A549 (cell line): ENCODE measurements at regions not wholly inside any gene's neighbourhood (a gene's known extent, or its start where the extent isn't known, plus 50 kb on each side); places are given as distances from the start of the nearest gene placed in this dataset.

ENCODE experiments used
- ATAC-seq, 2 experiments: fragments of 200-7000 bp in 1 of 2; fragments of >200 bp in 1 of 2; cut with Nextera tagmentation in 1 of 2; cut with Tn5 transposase in 1 of 2; 3 replicates each; pipeline versions ENCODE4 v1.8.0 to v1.9.1; 2018 to 2020; ENCODE audit warnings: mild to moderate bottlenecking in 1 of 2, moderate library complexity in 1 of 2
- CTCF ChIA-PET: fragments of 300-600 bp; sonication (Branson Sonifier 250); formaldehyde crosslinking; extraction: SDS; loops from one replicate; lab custom pipeline; 2021; ENCODE audit warnings: antibody characterized with exemption, inconsistent platforms; lab: Yijun Ruan, JAX
- POLR2A ChIA-PET: fragments of 350-600 bp; formaldehyde crosslinking; extraction: SDS; loops from one replicate; lab custom pipeline; 2021; ENCODE audit warnings: antibody characterized with exemption, inconsistent platforms; lab: Yijun Ruan, JAX
- DNase-seq, 2 experiments: peaks; one replicate each; pipeline versions ENCODE4 v3.0.0 to v3.0.0-alpha.2; 2011 to 2016; ENCODE audit warnings: low read depth in 1 of 2, low spot score in 1 of 2
- FAIRE-seq: peaks from 2 replicates; lab custom pipeline; 2011; peaks lifted over from hg19 to GRCh38; lab: Jason Lieb, UNC
- H3K27ac ChIP-seq, 2 experiments: fragments of >200 bp; sonication (Bioruptor Twin); formaldehyde crosslinking; 3 replicates each; pipeline ENCODE4 v1.5.1; 2016 to 2017
- H3K4me1 ChIP-seq: fragments of >200 bp; sonication (Bioruptor Twin); formaldehyde crosslinking; 3 replicates; pipeline ENCODE4 v1.6.1; 2016
- H3K4me2 ChIP-seq: fragments of >200 bp; sonication (Bioruptor Twin); formaldehyde crosslinking; 3 replicates; pipeline ENCODE4 v1.6.1; 2016
- H3K4me3 ChIP-seq: fragments of >200 bp; sonication (Bioruptor Twin); formaldehyde crosslinking; 3 replicates; pipeline ENCODE4 v1.5.1; 2016
- H3K9me3 ChIP-seq: fragments of >200 bp; sonication (Bioruptor Twin); formaldehyde crosslinking; 3 replicates; pipeline ENCODE4 v1.6.1; 2016
- CBX8 ChIP-seq: fragments of 200-600 bp; sonication (generic); IDR thresholded peaks from 2 replicates; pipeline ENCODE4 v1.6.1; 2016
- CHD2 ChIP-seq: fragments of 150-350 bp; IDR thresholded peaks from 2 replicates; pipeline ENCODE4 v1.6.1; 2014; ENCODE audit warnings: low read length; ENCODE audit not compliant: partially characterized antibody
- ESRRA ChIP-seq: fragments of 150-350 bp; IDR thresholded peaks from 2 replicates; pipeline ENCODE4 v1.6.1; 2014; ENCODE audit warnings: mild to moderate bottlenecking, low read length, borderline replicate concordance
- FOSL2 ChIP-seq, 2 experiments: fragments of 450-650 bp in 1 of 2; fragments of >200 bp in 1 of 2; sonication (Bioruptor Twin) in 1 of 2; formaldehyde crosslinking; IDR thresholded peaks; 2 replicates each; pipeline versions ENCODE4 v1.5.0 to v1.6.1; 2016 to 2020; ENCODE audit warnings: mild to moderate bottlenecking in 1 of 2, moderate library complexity in 1 of 2
- HDAC2 ChIP-seq: fragments of 200-600 bp; sonication (generic); IDR thresholded peaks from 2 replicates; pipeline ENCODE4 v1.6.1; 2016
- HEYL ChIP-seq: fragments of 250-450 bp; sonication (Bioruptor Pico); IDR thresholded peaks from 2 replicates; pipeline ENCODE4 v1.8.0; 2021; ENCODE audit warnings: mild to moderate bottlenecking, moderate library complexity
- HOXA7 ChIP-seq: fragments of 250-450 bp; sonication (Bioruptor Pico); IDR thresholded peaks from 2 replicates; pipeline ENCODE4 v1.5.0; 2020; ENCODE audit warnings: mild to moderate bottlenecking, moderate library complexity
- JUN ChIP-seq, 2 experiments: fragments of >200 bp; sonication (Bioruptor Twin); formaldehyde crosslinking; IDR thresholded peaks; 2 replicates in 1 of 2; 3 replicates in 1 of 2; pipeline ENCODE4 v1.6.1; 2016 to 2017
- KDM5A ChIP-seq: fragments of 200-600 bp; sonication (generic); IDR thresholded peaks from 2 replicates; pipeline ENCODE4 v1.6.1; 2016; ENCODE audit warnings: antibody characterized with exemption, mild to moderate bottlenecking
- PHF8 ChIP-seq: fragments of 200-600 bp; sonication (generic); IDR thresholded peaks from 2 replicates; pipeline ENCODE4 v1.6.1; 2016; ENCODE audit warnings: low read depth, mild to moderate bottlenecking, antibody characterized with exemption, moderate library complexity, borderline replicate concordance
- RAD21 ChIP-seq, 2 experiments: fragments of >200 bp in 1 of 2; sonication (Bioruptor Twin) in 1 of 2; formaldehyde crosslinking in 1 of 2; IDR thresholded peaks in 1 of 2; conservative IDR thresholded peaks in 1 of 2; 2 replicates in 1 of 2; 3 replicates in 1 of 2; pipeline ENCODE4 v1.6.1; 2012 to 2018; ENCODE audit warnings: inconsistent platforms in 1 of 2
- RNF2 ChIP-seq: fragments of 200-600 bp; sonication (generic); IDR thresholded peaks from 2 replicates; pipeline ENCODE4 v1.6.1; 2016; ENCODE audit warnings: low read depth, mild to moderate bottlenecking, antibody characterized with exemption, moderate library complexity, borderline replicate concordance
- TFCP2L1 ChIP-seq: fragments of 250-450 bp; sonication (Bioruptor Pico); IDR thresholded peaks from 2 replicates; pipeline ENCODE4 v1.5.0; 2021; ENCODE audit warnings: mild to moderate bottlenecking
- TP53 ChIP-seq: fragments of 250-450 bp; sonication (Bioruptor Pico); IDR thresholded peaks from 2 replicates; pipeline ENCODE4 v1.5.0; 2021; ENCODE audit warnings: mild to moderate bottlenecking, moderate library complexity
- ZC3H11A ChIP-seq: fragments of 450-650 bp; IDR thresholded peaks from 2 replicates; pipeline ENCODE4 v1.6.1; 2014; ENCODE audit warnings: antibody characterized with exemption, mild to moderate bottlenecking
- ZNF302 ChIP-seq: fragments of 250-450 bp; sonication (Bioruptor Pico); IDR thresholded peaks from 2 replicates; pipeline ENCODE4 v1.9.0; 2021; ENCODE audit warnings: inconsistent platforms, mild to moderate bottlenecking, moderate library complexity
- WGBS: methylation state at CpG from one replicate; pipeline ENCODE4 v1.1.6; 2017; ENCODE audit errors: missing lambda C conversion rate; 5-methylcytosine and 5-hydroxymethylcytosine counted together
- TF ChIP-seq, protein P1 (sequence below): fragments of 150-350 bp; IDR thresholded peaks from 2 replicates; pipeline ENCODE4 v1.6.1; 2014; ENCODE audit warnings: low read depth, mild to moderate bottlenecking, low read length
- TF ChIP-seq, protein P2 (sequence below): IDR thresholded peaks from 2 replicates; pipeline ENCODE4 v1.6.1; 2012; ENCODE audit warnings: low read depth, borderline replicate concordance
- TF ChIP-seq, protein P3 (sequence below): fragments of 250-450 bp; sonication (Bioruptor Pico); IDR thresholded peaks from 2 replicates; pipeline ENCODE4 v1.5.0; 2020; ENCODE audit warnings: low read depth, mild to moderate bottlenecking, moderate library complexity

DNA sequence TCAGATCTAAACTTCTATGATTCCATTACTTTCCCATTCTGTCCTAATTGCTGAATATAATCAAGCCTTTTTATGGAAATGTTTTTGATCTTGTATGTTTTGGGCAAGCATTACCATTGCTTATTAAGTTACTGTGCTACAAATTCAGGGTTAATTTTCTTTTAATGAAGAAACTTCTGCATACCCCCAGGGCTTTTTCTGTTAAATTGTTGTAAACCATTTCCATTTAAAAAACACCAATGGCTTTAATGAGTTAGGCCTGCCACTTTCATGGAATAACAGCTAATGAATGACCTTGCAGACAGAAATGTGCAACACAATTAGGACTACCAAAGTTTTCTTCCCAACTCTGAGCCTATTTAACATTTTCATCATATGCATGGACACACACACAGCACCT is 150.0 kb downstream of the DIPK2A start:
- CTCF ChIA-PET: no interaction called here
- no peak overlapping the region for H3K4me3 ChIP-seq
- H3K4me2 ChIP-seq: no peak overlapping the region
- H3K4me1 ChIP-seq: no peaks in the 10 kb centered on the region
- H3K9me3 ChIP-seq: no peaks in the 10 kb centered on the region
- TF ChIP-seq PHF8 (no peak), RAD21 (conservative IDR thresholded peaks at IDR 0.05 in 1 of 2, IDR thresholded peaks at IDR 0.05 in 1 of 2) (no peak), TFCP2L1 (CRISPR knock-in tag) (no peak), HOXA7 (CRISPR knock-in tag) (no peak), TP53 (CRISPR knock-in tag) (no peak), ZNF302 (CRISPR knock-in tag) (no peak)
- TF ChIP-seq, protein P1, sequence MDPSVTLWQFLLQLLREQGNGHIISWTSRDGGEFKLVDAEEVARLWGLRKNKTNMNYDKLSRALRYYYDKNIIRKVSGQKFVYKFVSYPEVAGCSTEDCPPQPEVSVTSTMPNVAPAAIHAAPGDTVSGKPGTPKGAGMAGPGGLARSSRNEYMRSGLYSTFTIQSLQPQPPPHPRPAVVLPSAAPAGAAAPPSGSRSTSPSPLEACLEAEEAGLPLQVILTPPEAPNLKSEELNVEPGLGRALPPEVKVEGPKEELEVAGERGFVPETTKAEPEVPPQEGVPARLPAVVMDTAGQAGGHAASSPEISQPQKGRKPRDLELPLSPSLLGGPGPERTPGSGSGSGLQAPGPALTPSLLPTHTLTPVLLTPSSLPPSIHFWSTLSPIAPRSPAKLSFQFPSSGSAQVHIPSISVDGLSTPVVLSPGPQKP: no peak
- TF ChIP-seq, protein P2, sequence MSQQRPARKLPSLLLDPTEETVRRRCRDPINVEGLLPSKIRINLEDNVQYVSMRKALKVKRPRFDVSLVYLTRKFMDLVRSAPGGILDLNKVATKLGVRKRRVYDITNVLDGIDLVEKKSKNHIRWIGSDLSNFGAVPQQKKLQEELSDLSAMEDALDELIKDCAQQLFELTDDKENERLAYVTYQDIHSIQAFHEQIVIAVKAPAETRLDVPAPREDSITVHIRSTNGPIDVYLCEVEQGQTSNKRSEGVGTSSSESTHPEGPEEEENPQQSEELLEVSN: no peak
- no peak for FAIRE-seq
- ATAC-seq: no peak
- H3K27ac ChIP-seq: no peak overlapping the region
- DNase-seq: no peak
- POLR2A ChIA-PET: no interaction called here

DNA sequence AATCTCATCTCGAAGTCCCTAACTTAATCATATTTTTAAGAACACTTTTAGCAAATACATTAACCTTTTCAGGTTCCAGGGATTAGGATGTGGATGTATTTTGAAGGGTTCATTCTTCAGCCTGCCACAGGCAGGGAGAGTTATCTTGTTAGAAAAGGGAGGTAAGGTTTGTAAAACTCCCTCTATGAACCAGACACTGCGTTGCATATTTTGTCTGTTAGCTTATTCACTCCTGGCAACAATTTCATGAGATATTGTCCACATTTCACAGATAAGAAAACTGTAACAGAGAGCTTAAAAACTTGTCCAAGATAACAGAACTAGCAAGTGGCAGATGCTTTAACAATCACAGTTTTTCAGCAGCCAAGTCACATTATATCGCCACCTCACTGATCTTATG is 155.4 kb downstream of the DIPK2A start:
- Histone ChIP-seq H3K4me1 (no peaks in the 10 kb centered on the region), H3K9me3 (no peaks in the 10 kb centered on the region), H3K4me2 (no peak overlapping the region), H3K27ac (no peak overlapping the region), H3K4me3 (no peak overlapping the region)
- WGBS: 4% methylated on average over 3 of the region's 3 CpGs
- ATAC-seq: no peak
- no peak for FAIRE-seq
- DNase-seq: no peak
- TF ChIP-seq, protein P2: no peak
- TF ChIP-seq RAD21 (conservative IDR thresholded peaks at IDR 0.05 in 1 of 2, IDR thresholded peaks at IDR 0.05 in 1 of 2): no peak
- POLR2A ChIA-PET: no interaction called here
- CTCF ChIA-PET: no interaction called here

DNA sequence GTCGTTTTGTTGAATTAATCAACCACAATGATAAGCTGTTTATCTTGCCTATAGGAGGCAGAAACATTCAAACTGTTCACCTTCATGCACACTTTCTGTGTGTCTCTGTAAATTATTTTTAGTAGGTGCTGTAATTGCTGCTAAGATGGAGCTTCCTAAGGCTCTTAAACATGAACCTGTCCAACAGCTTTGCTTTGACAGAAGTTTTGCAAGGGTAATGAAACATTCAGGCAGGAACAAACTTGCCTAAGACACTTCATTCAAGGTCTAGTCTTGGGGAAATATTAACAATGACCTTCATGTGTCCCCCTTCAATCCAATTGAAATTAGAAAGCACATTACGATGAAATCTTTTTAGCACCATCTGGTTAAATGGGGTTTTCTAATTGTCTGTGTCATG is 156.1 kb downstream of the DIPK2A start:
- FAIRE-seq: no peak
- TF ChIP-seq, protein P3, sequence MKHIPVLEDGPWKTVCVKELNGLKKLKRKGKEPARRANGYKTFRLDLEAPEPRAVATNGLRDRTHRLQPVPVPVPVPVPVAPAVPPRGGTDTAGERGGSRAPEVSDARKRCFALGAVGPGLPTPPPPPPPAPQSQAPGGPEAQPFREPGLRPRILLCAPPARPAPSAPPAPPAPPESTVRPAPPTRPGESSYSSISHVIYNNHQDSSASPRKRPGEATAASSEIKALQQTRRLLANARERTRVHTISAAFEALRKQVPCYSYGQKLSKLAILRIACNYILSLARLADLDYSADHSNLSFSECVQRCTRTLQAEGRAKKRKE (CRISPR knock-in tag): no peak
- no peak for TF ChIP-seq CBX8
- TF ChIP-seq ZC3H11A: no peak
- TF ChIP-seq JUN (IDR thresholded peaks at IDR 0.05): no peak
- TF ChIP-seq KDM5A: no peak
- no peak for TF ChIP-seq FOSL2 (IDR thresholded peaks at IDR 0.05)
- TF ChIP-seq FOSL2 (CRISPR knock-in tag; IDR thresholded peaks at IDR 0.05): no peak
- no peak for TF ChIP-seq ESRRA
- no peak for TF ChIP-seq RNF2
- TF ChIP-seq HEYL (CRISPR knock-in tag): no peak
- TF ChIP-seq CHD2: no peak
- no peak for TF ChIP-seq HDAC2
- no peaks in the 10 kb centered on the region for H3K9me3 ChIP-seq
- POLR2A ChIA-PET: no interaction called here
- H3K4me3 ChIP-seq: no peak overlapping the region
- no peaks in the 10 kb centered on the region for H3K4me1 ChIP-seq
- ATAC-seq: no peak
- no peak overlapping the region for H3K4me2 ChIP-seq
- WGBS: 48% methylated on average over 2 of the region's 2 CpGs
- no peak overlapping the region for H3K27ac ChIP-seq
- CTCF ChIA-PET: no interaction called here
- no peak for DNase-seq
